ENCODE measurements at regions not wholly inside any gene's neighbourhood (a gene's known extent, or its start where the extent isn't known, plus 50 kb on each side); places are given as distances from the start of the nearest gene placed in this dataset.
"Not testable (repeated sequence)": the region's sequence is repeated elsewhere in the genome, so short reads cannot be mapped to it uniquely, and the experiment has no call there.

- no peak for DNase-seq
Observed at GRCh38 chr21:15932726-15933125, 202.9 kb downstream of the USP25 start.

DNA sequence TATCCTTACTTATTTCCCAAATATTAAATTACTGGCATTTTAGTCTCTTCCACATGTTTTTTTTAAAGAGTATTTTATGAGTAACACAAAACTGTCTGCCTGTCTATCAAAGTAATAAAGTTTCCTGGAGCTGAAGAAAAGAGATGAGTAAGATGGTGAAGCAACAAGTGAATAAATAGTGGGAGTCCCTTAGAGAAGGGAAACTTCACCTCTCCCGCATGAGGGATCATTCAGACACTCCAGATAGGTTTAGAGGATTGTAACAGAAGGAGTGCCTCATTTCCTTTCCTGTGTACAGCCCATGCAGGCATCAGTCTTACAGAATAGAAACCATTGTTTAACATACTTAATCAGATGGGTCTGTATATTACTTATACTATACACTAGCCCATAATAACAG lies 205.7 kb downstream of the USP25 start:
- no peak for DNase-seq

- no peak for DNase-seq
Observed at GRCh38 chr21:15943009-15943666, 213.4 kb downstream of the USP25 start.

GRCh38 chr21:15947677-15948076 lies 217.9 kb downstream of the USP25 start:
- DNase-seq = no peak

DNA sequence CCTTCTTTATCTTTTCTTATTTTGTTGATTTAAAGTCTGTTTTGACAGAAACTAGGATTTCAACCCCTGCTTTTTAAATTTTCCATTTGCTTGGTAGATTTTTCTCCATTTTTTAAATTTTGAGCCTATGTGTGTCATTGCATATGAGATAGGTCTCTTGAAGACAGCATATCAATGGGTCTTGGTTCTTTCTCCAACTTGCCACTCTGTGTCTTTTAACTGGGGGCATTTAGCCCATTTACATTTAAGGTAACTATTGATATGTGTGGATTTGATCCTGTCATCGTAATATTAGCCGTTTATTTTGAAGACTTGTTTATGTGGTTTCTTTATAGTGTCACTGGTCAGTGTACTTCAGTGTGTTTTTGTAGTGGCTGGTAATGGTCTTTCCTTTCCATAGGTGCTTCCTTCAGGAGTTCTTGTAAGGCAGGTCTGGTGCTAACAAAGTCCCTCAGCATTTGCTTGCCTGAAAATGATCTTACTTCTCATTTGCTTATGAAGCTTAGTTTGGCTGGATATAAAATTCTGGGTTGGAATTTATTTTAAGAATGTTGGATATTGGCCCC lies 223.9 kb downstream of the USP25 start:
- no peak for DNase-seq

DNA sequence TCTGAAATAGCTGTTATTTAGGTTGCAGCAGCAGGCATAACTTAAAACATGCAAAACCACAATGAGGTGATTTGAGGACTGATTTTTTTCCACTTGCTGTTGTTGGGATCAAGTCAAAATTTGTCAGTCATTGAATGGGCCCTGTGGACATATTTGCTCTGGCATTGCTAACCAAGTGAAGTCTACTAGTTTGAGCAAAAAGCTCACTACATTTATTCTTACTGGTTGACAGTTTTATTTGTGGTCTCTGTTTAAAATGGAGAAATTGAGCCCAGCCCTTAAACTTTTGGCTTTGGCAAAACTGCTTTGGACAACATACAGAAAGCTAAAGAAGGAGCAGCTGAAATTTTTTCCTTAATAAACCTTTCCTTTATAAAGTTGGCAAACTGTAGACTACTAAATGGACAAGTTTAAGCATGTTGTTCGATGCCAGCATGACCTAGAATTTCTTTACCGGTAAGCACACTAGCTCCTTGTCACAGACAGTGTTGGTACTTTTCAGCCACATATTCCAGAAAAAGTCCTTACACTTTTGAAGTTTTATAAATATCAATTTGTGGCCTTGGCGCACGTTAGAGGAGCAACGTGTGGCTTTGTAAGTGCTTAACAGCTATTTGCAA lies 234.6 kb downstream of the USP25 start:
- DNase-seq = no peak

- DNase-seq = no peak
Observed at GRCh38 chr21:15966231-15966630, 236.4 kb downstream of the USP25 start.

GRCh38 chr21:15966651-15967050 lies 236.9 kb downstream of the USP25 start:
- no peak for DNase-seq

GRCh38 chr21:15967661-15968060 lies 237.9 kb downstream of the USP25 start:
- DNase-seq = no peak

DNA sequence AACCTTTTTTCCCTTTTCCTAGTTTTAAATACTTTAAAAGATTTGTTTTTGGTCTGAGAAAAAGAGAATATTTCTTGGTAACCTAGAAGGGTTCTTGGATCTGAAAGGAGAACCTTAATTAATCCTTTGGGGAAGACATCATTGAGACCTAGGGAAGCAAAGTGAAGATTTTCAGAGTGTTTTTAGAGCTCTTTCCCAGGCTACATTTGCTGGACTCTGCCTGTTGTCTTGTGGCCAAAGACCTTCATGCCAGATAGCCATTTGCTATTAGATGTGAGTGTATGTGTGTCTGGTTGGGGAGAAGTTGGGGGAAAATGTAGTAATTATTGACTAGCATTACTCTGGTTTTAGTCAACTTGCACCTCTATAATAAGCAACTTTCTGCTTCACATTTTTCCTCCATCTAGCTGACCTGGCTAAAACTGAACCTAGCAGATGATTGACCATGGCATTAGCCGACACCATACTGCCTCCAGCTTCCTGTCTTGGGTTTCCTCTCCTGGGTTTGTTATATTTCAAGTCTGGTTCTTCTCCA lies 239.1 kb downstream of the USP25 start:
- no peak for DNase-seq

DNA sequence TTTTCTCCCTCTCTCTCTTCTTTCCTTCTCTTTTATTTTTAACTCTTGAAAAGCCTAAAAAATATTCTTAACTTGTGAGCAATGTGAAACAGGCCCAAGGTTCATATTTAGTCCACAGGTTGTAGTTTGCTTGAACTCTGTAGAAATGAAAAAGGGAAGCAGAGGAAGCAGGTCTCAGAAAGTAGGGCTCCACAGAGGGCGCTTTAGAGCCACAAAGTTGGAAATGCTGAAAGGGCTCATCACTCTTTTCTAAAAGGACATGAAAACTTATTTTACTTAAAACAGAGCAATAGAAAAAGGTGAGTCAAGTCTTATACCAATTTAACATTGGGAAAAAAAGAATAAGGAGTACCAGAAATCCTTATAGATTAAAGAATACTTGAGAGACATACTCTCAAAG lies 247.0 kb downstream of the USP25 start:
- no peak for DNase-seq

- DNase-seq = no peak
Observed at GRCh38 chr21:15978215-15978738, 248.5 kb downstream of the USP25 start.

DNA sequence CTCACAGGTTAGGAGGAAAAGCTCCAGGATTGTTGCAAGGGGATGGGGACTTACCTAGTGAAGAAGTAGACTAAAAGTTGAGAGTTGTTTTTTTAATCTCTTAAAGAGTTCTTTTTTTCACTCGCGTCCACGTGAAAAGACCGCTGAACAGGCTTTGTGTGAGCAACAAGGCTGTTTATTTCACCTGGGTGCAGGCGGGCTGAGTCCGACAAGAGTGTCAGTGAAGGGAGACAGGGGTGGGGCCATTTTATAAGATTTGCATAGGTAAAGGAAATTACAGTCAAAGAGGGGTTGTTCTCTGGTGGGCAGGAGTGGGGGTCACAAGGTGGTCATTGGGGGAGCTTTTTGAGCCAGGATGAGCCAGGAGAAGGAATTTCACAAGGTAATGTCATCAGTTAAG lies 249.7 kb downstream of the USP25 start:
- not testable (repeated sequence) for DNase-seq

DNA sequence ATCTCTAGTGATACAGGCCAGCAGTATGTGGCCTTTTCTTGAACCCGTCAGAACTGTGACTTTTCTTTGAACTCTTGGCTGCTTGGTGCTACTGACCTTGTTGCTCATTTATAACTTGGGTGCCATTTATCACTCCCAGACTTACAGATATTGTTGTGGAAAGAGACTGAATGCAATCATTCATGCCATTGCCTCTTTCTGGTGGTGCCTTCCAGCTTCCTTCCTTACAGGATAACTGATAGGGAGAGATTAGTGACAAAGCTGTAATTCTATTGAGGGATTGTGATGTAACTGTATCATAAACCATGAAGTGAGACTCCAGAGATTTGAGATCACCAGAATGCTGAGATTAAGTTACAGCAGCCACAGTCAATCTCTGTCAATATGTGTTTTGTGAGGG lies 256.5 kb downstream of the USP25 start:
- DNase-seq = no peak

DNA sequence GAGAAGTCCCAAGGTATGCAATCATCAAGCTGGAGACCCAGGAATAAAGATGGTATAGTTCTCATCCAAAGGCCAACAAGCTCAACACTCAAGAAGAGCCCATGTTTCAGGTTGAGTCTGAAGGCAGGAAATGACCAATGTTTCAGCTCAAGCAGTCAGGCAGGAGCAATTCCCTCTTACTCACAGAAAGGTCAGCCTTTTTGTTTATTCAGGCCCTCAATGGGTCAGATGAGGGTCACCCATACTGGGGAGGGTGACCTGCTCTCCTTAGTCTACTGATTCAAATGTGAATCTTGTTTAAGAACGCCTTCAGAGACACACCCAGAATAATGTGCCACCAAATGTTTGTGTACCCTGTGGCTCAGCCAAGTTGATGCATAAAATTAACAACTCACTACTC lies 262.4 kb downstream of the USP25 start:
- DNase-seq = no peak

- no peak for DNase-seq
Observed at GRCh38 chr21:15993951-15994350, 264.2 kb downstream of the USP25 start.

GRCh38 chr21:15999741-16000140 lies 270.0 kb downstream of the USP25 start:
- no peak for DNase-seq

DNA sequence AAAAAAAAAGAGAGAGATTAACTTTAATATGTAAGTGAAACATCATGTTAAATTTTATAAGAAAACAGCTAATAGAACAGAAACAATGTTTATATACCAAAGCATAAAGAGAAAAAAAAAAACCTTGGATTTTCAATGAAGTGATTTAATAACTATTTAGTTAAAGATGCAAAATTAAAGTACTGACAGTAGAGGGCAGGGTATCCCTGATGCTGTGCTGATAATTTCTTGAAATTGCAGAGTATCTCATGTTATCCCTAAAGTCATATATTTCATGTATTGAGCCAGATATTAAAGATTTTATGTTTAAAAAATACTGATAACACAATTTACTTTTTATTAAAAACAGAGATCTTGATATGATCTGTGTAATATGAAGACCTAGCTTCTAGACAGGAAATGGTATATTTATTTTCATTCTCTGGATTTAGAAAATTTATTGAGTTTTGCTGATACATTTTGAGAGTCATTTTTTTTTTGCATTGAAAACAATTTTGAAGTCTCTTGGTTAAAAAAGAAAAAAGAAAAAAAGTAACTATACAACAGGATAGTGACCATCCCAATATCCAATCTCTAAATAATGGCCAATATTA lies 273.2 kb downstream of the USP25 start:
- no peak for DNase-seq

DNA sequence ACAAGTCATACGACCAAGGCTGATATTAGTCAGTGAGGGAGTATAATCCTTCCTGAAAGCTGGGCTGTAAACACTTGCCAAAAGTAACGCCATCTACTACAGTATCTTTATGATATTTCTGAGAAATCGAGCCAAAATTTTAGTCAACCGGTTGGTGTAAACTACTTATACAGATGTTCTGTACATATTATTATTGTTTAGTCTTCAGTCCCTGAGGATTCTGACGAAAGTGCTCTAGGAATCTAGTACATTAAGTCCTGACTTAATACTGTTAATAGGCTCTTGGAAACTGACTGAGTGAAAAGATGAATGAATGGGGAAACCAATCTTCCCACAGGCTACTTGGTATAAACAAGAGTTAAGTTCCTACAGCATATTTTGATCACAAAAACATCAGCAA lies 274.3 kb downstream of the USP25 start:
- no peak for DNase-seq

DNA sequence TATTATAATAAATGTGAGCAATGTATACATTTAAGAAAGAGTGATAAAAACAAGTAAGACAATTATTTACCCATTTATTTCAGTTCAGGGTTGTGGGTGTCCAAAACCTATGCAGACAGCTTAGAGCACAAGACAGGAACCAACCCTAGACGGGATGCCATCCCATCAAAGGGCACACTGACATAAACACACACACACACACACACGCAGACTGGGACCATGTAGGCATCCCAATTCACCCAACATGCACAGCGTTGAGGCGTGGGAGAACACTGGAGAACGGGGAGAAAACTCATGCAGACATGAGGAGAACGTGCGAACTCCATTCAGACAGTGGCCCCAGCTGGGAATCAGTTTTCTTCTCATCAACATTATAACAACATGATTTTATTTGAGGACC lies 274.7 kb downstream of the USP25 start:
- DNase-seq = no peak

DNA sequence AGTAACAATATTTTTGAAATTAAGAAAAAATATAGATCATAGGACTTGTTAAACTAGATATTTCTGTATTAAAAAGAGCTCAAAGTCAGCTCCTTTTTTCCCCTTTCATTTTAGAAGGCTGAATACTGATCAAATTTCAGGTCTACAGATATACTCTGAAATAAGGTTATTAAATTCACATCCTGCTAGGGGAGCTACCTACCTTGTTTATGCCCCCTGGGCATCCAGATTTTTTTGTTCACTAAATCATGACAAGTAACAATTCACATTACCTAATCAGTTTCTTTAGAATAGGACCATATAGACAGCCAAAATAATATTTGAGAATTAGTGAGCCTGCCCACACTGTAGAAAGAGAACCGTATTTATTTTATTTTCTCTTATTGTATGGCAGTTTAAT lies 276.2 kb downstream of the USP25 start:
- no peak for DNase-seq

GRCh38 chr21:16007943-16008342 lies 278.2 kb downstream of the USP25 start:
- no peak for DNase-seq

DNA sequence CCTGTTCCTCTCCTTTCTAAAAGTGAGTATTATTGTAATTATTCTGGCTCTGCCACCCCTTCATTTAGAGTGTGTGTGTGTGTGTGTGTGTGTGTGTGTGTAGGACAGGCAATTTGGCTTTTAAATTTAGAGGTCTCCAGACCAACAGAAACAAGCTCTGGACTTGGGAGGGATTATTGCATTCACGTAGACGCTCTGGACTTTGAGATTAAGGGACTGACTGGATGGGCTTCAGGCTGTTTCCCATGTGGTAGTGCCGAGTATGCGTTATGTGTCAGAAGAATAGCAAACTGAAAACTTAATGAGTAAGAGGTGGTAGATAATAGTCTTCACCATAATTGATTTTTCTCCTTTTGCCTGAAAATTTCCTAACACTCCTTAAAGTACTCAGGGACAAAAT lies 281.9 kb downstream of the USP25 start:
- no peak for DNase-seq

GRCh38 chr21:16013570-16013969 lies 283.8 kb downstream of the USP25 start:
- no peak for DNase-seq
